GM13976 (cell line): ENCODE measurements at regions not wholly inside any gene's neighbourhood (a gene's known extent, or its start where the extent isn't known, plus 50 kb on each side); places are given as distances from the start of the nearest gene placed in this dataset.

ENCODE experiments used
- DNase-seq: peaks from one replicate; pipeline ENCODE4 v3.0.0; 2012; ENCODE audit warnings: low spot score
- CTCF ChIP-seq: IDR thresholded peaks from 2 replicates; pipeline ENCODE4 v1.5.1; 2012; ENCODE audit warnings: borderline replicate concordance, mild to moderate bottlenecking; ENCODE audit not compliant: insufficient read depth; ENCODE audit errors: extremely low read depth, missing control alignments, control extremely low read depth
- in situ Hi-C: fragments of 300-500 bp; cut with MboI; formaldehyde crosslinking; loops from one replicate; pipeline ENCODE4 v1.12.0; 2022; ENCODE audit warnings: low sequenced_read_pairs, mixed read lengths, inconsistent platforms; ENCODE audit not compliant: unreplicated experiment

GRCh38 chr4:136088211-136088867 is 1444.0 kb downstream of the PCDH18 start:
- in situ Hi-C loops, result no loop called here
- no peak for TF ChIP-seq CTCF
- no peak for DNase-seq

- TF ChIP-seq CTCF, result no peak
- in situ Hi-C loops, result no loop called here
- no peak for DNase-seq
These were observed 1453.3 kb downstream of the PCDH18 start for GRCh38 chr4:136078976-136079375.

- in situ Hi-C loops, result no loop called here
- DNase-seq, result no peak
- no peak for TF ChIP-seq CTCF
These were observed 1475.5 kb downstream of the PCDH18 start for GRCh38 chr4:136056748-136057147.

- TF ChIP-seq CTCF, result no peak
- no peak for DNase-seq
- in situ Hi-C loops, result no loop called here
These were observed 1476.9 kb downstream of the PCDH18 start for GRCh38 chr4:136055360-136055759.

GRCh38 chr4:136036744-136037143 is 1495.5 kb downstream of the PCDH18 start:
- no peak for DNase-seq
- in situ Hi-C loops, result no loop called here
- no peak for TF ChIP-seq CTCF

GRCh38 chr4:136032391-136032790 is 1499.9 kb downstream of the PCDH18 start:
- in situ Hi-C loops, result no loop called here
- no peak for DNase-seq
- TF ChIP-seq CTCF, result no peak
